A549 (cell line): ENCODE measurements at regions not wholly inside any gene's neighbourhood (a gene's known extent, or its start where the extent isn't known, plus 50 kb on each side); places are given as distances from the start of the nearest gene placed in this dataset.

Experiments
- ATAC-seq, 2 experiments: fragments of 200-7000 bp in 1 of 2; fragments of >200 bp in 1 of 2; cut with Nextera tagmentation in 1 of 2; cut with Tn5 transposase in 1 of 2; 3 replicates each; pipeline versions ENCODE4 v1.8.0 to v1.9.1; 2018 to 2020; ENCODE audit warnings: mild to moderate bottlenecking in 1 of 2, moderate library complexity in 1 of 2
- CTCF ChIA-PET: fragments of 300-600 bp; sonication (Branson Sonifier 250); formaldehyde crosslinking; extraction: SDS; loops from one replicate; lab custom pipeline; 2021; ENCODE audit warnings: antibody characterized with exemption, inconsistent platforms; lab: Yijun Ruan, JAX
- POLR2A ChIA-PET: fragments of 350-600 bp; formaldehyde crosslinking; extraction: SDS; loops from one replicate; lab custom pipeline; 2021; ENCODE audit warnings: antibody characterized with exemption, inconsistent platforms; lab: Yijun Ruan, JAX
- DNase-seq, 2 experiments: peaks; one replicate each; pipeline versions ENCODE4 v3.0.0 to v3.0.0-alpha.2; 2011 to 2016; ENCODE audit warnings: low read depth in 1 of 2, low spot score in 1 of 2
- FAIRE-seq: peaks from 2 replicates; lab custom pipeline; 2011; peaks lifted over from hg19 to GRCh38; lab: Jason Lieb, UNC
- H3K27ac ChIP-seq, 2 experiments: fragments of >200 bp; sonication (Bioruptor Twin); formaldehyde crosslinking; 3 replicates each; pipeline ENCODE4 v1.5.1; 2016 to 2017
- H3K4me1 ChIP-seq: fragments of >200 bp; sonication (Bioruptor Twin); formaldehyde crosslinking; 3 replicates; pipeline ENCODE4 v1.6.1; 2016
- H3K4me2 ChIP-seq: fragments of >200 bp; sonication (Bioruptor Twin); formaldehyde crosslinking; 3 replicates; pipeline ENCODE4 v1.6.1; 2016
- H3K4me3 ChIP-seq: fragments of >200 bp; sonication (Bioruptor Twin); formaldehyde crosslinking; 3 replicates; pipeline ENCODE4 v1.5.1; 2016
- H3K9me3 ChIP-seq: fragments of >200 bp; sonication (Bioruptor Twin); formaldehyde crosslinking; 3 replicates; pipeline ENCODE4 v1.6.1; 2016
- CBX2 ChIP-seq: fragments of 200-600 bp; sonication (generic); IDR thresholded peaks from 2 replicates; pipeline ENCODE4 v1.6.1; 2016; ENCODE audit warnings: low read depth, mild to moderate bottlenecking, borderline replicate concordance
- CEBPB ChIP-seq, 2 experiments: fragments of >200 bp in 1 of 2; sonication (Bioruptor Twin) in 1 of 2; formaldehyde crosslinking in 1 of 2; IDR thresholded peaks; 2 replicates each; pipeline ENCODE4 v1.6.1; 2012 to 2016
- FOSB ChIP-seq: fragments of 250-450 bp; sonication (Bioruptor Pico); IDR thresholded peaks from 2 replicates; pipeline ENCODE4 v1.5.0; 2020; ENCODE audit warnings: mild to moderate bottlenecking, moderate library complexity
- HEYL ChIP-seq: fragments of 250-450 bp; sonication (Bioruptor Pico); IDR thresholded peaks from 2 replicates; pipeline ENCODE4 v1.8.0; 2021; ENCODE audit warnings: mild to moderate bottlenecking, moderate library complexity
- HOXB5 ChIP-seq: fragments of 250-450 bp; sonication (Bioruptor Pico); IDR thresholded peaks from 2 replicates; pipeline ENCODE4 v1.5.0; 2020; ENCODE audit warnings: mild to moderate bottlenecking, moderate library complexity
- JUN ChIP-seq, 2 experiments: fragments of >200 bp; sonication (Bioruptor Twin); formaldehyde crosslinking; IDR thresholded peaks; 2 replicates in 1 of 2; 3 replicates in 1 of 2; pipeline ENCODE4 v1.6.1; 2016 to 2017
- JUNB ChIP-seq: fragments of >200 bp; sonication (Bioruptor Twin); formaldehyde crosslinking; IDR thresholded peaks from 2 replicates; pipeline ENCODE4 v1.6.1; 2016
- MAFK ChIP-seq: fragments of 450-650 bp; IDR thresholded peaks from 2 replicates; pipeline ENCODE4 v1.6.1; 2014; ENCODE audit not compliant: partially characterized antibody
- MAZ ChIP-seq: fragments of 150-350 bp; IDR thresholded peaks from 2 replicates; pipeline ENCODE4 v1.6.1; 2014; ENCODE audit warnings: antibody characterized with exemption, low read depth, low read length, borderline replicate concordance
- MYC ChIP-seq: IDR thresholded peaks from 2 replicates; pipeline ENCODE4 v1.6.1; 2012; ENCODE audit warnings: mild to moderate bottlenecking, inconsistent platforms, low read length, improper control_type of control experiment, borderline replicate concordance
- NR3C1 ChIP-seq: fragments of >200 bp; sonication (Bioruptor Twin); formaldehyde crosslinking; IDR thresholded peaks from 3 replicates; pipeline ENCODE4 v1.6.1; 2017
- RFX5 ChIP-seq: fragments of 450-650 bp; IDR thresholded peaks from 2 replicates; pipeline ENCODE4 v1.7.1; 2014; ENCODE audit warnings: antibody characterized with exemption, mild to moderate bottlenecking, moderate library complexity
- RNF2 ChIP-seq: fragments of 200-600 bp; sonication (generic); IDR thresholded peaks from 2 replicates; pipeline ENCODE4 v1.6.1; 2016; ENCODE audit warnings: low read depth, mild to moderate bottlenecking, antibody characterized with exemption, moderate library complexity, borderline replicate concordance
- TP53 ChIP-seq: fragments of 250-450 bp; sonication (Bioruptor Pico); IDR thresholded peaks from 2 replicates; pipeline ENCODE4 v1.5.0; 2021; ENCODE audit warnings: mild to moderate bottlenecking, moderate library complexity
- ZC3H11A ChIP-seq: fragments of 450-650 bp; IDR thresholded peaks from 2 replicates; pipeline ENCODE4 v1.6.1; 2014; ENCODE audit warnings: antibody characterized with exemption, mild to moderate bottlenecking
- WGBS: methylation state at CpG from one replicate; pipeline ENCODE4 v1.1.6; 2017; ENCODE audit errors: missing lambda C conversion rate; 5-methylcytosine and 5-hydroxymethylcytosine counted together
- TF ChIP-seq, protein P1 (sequence below): fragments of 450-650 bp; IDR thresholded peaks from 2 replicates; pipeline ENCODE4 v1.6.1; 2014; ENCODE audit warnings: antibody characterized with exemption
- TF ChIP-seq, protein P2 (sequence below): fragments of 250-450 bp; sonication (Bioruptor Pico); IDR thresholded peaks from 2 replicates; pipeline ENCODE4 v1.5.0; 2020; ENCODE audit warnings: low read depth, mild to moderate bottlenecking, moderate library complexity

DNA sequence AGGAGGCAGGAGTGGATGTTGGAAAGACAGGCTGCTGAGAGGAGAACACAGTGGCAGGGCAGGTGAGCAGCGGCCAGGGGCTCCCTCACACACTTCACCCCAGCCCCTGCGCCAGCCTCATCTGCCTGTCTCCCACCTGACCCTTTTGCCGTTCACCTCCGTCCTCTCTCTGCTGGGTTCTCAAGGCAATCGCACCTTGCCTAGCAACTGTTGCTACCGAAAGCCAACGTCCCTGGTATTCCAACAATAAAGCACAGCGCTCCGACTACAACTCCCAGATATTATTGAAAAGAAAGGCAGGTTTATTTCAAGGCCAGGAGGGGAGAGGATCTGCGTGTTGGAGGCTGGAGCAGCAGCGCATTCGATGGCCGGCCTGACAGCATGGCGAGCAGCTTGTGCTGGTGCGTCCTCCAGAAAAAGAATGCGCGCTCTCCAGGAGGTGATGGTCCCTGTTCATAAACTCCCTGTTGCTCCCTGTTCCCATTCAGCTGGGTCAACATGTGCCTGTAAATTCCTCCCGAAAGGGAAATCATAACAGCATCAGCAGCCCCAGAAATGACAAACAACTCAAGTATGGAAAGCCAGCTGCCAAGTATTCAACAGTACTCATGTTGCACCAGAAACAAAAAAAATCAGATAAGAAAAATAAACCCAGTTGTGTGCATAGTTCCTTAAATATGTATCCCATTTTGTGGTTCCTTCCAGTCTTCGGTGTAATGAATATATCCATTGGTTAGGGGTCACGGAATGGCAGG lies 153.0 kb upstream of the DIO3 start:
- CTCF ChIA-PET, result no interaction called here
- H3K4me1 ChIP-seq, result peaks cover 28% of the 10 kb centered on the region
- POLR2A ChIA-PET, result no interaction called here
- WGBS, result 81% methylated on average over 20 of the region's 20 CpGs
- DNase-seq, result no peak
- no peak overlapping the region for H3K4me2 ChIP-seq
- no peak for ATAC-seq
- no peak overlapping the region for H3K4me3 ChIP-seq
- H3K27ac ChIP-seq, result no peak overlapping the region
- H3K9me3 ChIP-seq, result no peaks in the 10 kb centered on the region
- no peak for FAIRE-seq
- TF ChIP-seq RFX5, result no peak
- TF ChIP-seq, protein P1, sequence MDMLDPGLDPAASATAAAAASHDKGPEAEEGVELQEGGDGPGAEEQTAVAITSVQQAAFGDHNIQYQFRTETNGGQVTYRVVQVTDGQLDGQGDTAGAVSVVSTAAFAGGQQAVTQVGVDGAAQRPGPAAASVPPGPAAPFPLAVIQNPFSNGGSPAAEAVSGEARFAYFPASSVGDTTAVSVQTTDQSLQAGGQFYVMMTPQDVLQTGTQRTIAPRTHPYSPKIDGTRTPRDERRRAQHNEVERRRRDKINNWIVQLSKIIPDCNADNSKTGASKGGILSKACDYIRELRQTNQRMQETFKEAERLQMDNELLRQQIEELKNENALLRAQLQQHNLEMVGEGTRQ, result no peak
- TF ChIP-seq, all 56 proteins: peak for 0

DNA sequence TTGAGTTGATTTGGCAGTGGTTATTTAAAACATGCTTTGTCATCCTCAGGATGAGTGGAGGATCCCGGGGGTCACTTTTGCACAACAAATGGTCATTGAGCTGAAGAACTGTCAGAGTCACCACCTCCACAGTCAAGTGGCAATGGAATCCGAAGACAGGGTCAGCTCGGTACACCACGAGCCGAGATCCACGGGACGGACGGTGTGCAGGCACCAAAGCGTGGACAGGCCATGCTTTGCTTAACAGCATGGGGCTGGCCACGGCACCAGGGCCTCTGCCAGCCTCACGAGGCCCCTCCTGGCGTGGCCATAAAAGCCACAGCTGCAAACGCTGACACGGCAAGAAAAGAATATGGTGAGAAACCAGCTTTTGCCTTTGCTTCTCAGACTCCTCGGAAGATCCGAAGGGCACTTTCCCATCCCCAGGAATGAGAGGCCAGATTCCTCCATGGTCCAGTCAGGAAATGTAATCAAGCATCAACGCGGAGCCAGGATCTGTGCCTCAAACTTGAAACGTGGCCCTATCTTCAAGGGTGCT lies 152.2 kb upstream of the DIO3 start:
- H3K4me1 ChIP-seq, result peaks cover 29% of the 10 kb centered on the region
- WGBS, result 92% methylated on average over 19 of the region's 19 CpGs
- ChIA-PET CTCF (no interaction called here), POLR2A (no interaction called here)
- no peak overlapping the region for H3K4me3 ChIP-seq
- H3K4me2 ChIP-seq, result no peak overlapping the region
- peak overlapping the region in 1 of 2 experiments; percentile 22; a peak in 1 of 6 replicates for H3K27ac ChIP-seq
- TF ChIP-seq MAFK (peak; percentile 89), TP53 (no peak)
- H3K9me3 ChIP-seq, result no peaks in the 10 kb centered on the region
- ATAC-seq, result no peak
- FAIRE-seq, result no peak
- no peak for DNase-seq

DNA sequence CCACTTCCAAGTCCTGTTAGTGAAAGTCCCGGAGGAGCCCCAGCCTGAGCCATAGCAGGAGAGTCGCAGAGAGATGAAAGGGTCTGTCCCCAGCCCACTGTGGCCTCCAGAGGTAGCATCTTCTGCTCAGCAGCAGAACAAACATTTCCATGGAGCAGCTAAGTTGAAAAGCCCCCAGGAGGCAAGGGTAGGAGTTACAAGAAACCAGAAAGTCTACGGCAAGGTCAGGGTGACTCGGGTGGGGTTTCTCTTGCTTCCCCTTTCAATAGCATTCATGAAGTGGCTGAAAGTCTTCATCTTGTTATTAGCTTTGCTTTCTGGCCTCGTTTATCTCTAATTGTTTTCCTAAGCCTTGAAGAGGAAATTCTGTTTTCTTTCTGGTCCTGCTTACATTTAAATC lies 151.2 kb upstream of the DIO3 start:
- DNase-seq (peak in 1 of 2 experiments; percentile 15), ATAC-seq (peak in 1 of 2 experiments; percentile 38; a peak in 2 of 6 replicates), FAIRE-seq (no peak)
- Histone ChIP-seq H3K4me3 (no peak overlapping the region), H3K9me3 (no peaks in the 10 kb centered on the region), H3K27ac (peak overlapping the region in 1 of 2 experiments; percentile 35; a peak in 2 of 6 replicates), H3K4me1 (peaks cover 25% of the 10 kb centered on the region), H3K4me2 (no peak overlapping the region)
- TF ChIP-seq RNF2 (no peak), HOXB5 (CRISPR knock-in tag) (no peak), ZC3H11A (no peak), JUN (IDR thresholded peaks at IDR 0.05) (no peak), NR3C1 (no peak), CEBPB (IDR thresholded peaks at IDR 0.05) (no peak), HEYL (no peak), CBX2 (no peak), FOSB (CRISPR knock-in tag) (no peak), MYC (no peak), MAZ (no peak)
- TF ChIP-seq, protein P2, sequence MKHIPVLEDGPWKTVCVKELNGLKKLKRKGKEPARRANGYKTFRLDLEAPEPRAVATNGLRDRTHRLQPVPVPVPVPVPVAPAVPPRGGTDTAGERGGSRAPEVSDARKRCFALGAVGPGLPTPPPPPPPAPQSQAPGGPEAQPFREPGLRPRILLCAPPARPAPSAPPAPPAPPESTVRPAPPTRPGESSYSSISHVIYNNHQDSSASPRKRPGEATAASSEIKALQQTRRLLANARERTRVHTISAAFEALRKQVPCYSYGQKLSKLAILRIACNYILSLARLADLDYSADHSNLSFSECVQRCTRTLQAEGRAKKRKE (CRISPR knock-in tag), result no peak
- CTCF ChIA-PET, result interaction anchor here (1.5 kb wide), 1 partner anchor 26 kb away, joined by 3 read pairs; no protein-coding TSS in a partner anchor
- WGBS, result 72% methylated on average over 5 of the region's 5 CpGs
- POLR2A ChIA-PET, result no interaction called here

DNA sequence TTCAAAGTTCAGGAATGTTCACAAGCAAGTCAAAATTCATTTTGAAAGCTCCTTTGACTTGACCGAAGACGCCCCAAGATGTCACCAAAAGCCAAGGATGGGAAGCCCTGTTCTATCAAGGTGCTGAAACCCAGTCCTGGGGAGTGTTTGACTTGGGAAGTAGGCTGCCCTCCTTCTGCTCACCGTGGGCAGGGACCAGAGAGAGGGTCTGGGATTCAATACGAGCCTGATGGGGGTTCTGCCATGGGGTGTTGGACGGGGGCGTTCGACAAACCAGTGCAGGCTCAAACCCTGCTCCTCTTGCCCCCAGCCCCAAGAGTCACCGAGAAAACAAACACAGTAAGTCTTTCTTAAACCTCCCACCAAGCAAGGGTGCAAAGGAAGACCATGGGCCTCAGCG lies 150.1 kb upstream of the DIO3 start:
- FAIRE-seq, result no peak

More for the DNA sequence above, 150.1 kb upstream of the DIO3 start:
- peak overlapping the region in 1 of 2 experiments; percentile 63; a peak in 2 of 6 replicates for H3K27ac ChIP-seq
- no peaks in the 10 kb centered on the region for H3K9me3 ChIP-seq
- no peak overlapping the region for H3K4me2 ChIP-seq
- no peak for TF ChIP-seq JUNB
- 96% methylated on average over 9 of the region's 9 CpGs for WGBS
- DNase-seq (no peak), ATAC-seq (no peak)
- H3K4me3 ChIP-seq, result no peak overlapping the region
- CTCF ChIA-PET, result no interaction called here
- peaks cover 17% of the 10 kb centered on the region for H3K4me1 ChIP-seq
- POLR2A ChIA-PET, result no interaction called here
